ENCODE measurements at regions not wholly inside any gene's neighbourhood (a gene's known extent, or its start where the extent isn't known, plus 50 kb on each side); places are given as distances from the start of the nearest gene placed in this dataset.

GRCh38 chr6:149149653-149150052 is 167.9 kb upstream of the TAB2 start:
- DNase-seq (ENCODE audit: low spot score): no peak

GRCh38 chr6:149150301-149150700 is 167.2 kb upstream of the TAB2 start:
- no peak for DNase-seq (ENCODE audit: low spot score)

- no peak for DNase-seq (ENCODE audit: low spot score)
These were observed 166.6 kb upstream of the TAB2 start for GRCh38 chr6:149150801-149151398.

- no peak for DNase-seq (ENCODE audit: low spot score)
These were observed 165.0 kb upstream of the TAB2 start for GRCh38 chr6:149152521-149152920.

- DNase-seq (ENCODE audit: low spot score): no peak
These were observed 164.4 kb upstream of the TAB2 start for GRCh38 chr6:149153100-149153499.

GRCh38 chr6:149153693-149154092 is 163.8 kb upstream of the TAB2 start:
- DNase-seq (ENCODE audit: low spot score): no peak

- DNase-seq (ENCODE audit: low spot score): no peak
These were observed 163.2 kb upstream of the TAB2 start for GRCh38 chr6:149154261-149154821.

GRCh38 chr6:149157126-149157525 is 160.4 kb upstream of the TAB2 start:
- no peak for DNase-seq (ENCODE audit: low spot score)

GRCh38 chr6:149158076-149158475 is 159.4 kb upstream of the TAB2 start:
- no peak for DNase-seq (ENCODE audit: low spot score)

- DNase-seq (ENCODE audit: low spot score): no peak
These were observed 156.6 kb upstream of the TAB2 start for GRCh38 chr6:149160943-149161342.

- DNase-seq (ENCODE audit: low spot score): no peak
These were observed 154.6 kb upstream of the TAB2 start for GRCh38 chr6:149162924-149163323.

GRCh38 chr6:149164199-149164750 is 153.2 kb upstream of the TAB2 start:
- no peak for DNase-seq (ENCODE audit: low spot score)

GRCh38 chr6:149166336-149166735 is 151.2 kb upstream of the TAB2 start:
- no peak for DNase-seq (ENCODE audit: low spot score)

- DNase-seq (ENCODE audit: low spot score): no peak
These were observed 150.8 kb upstream of the TAB2 start for GRCh38 chr6:149166747-149167146.

GRCh38 chr6:149168968-149169367 is 148.5 kb upstream of the TAB2 start:
- no peak for DNase-seq (ENCODE audit: low spot score)

- DNase-seq (ENCODE audit: low spot score): no peak
These were observed 147.6 kb upstream of the TAB2 start for GRCh38 chr6:149169761-149170511.

- DNase-seq (ENCODE audit: low spot score): no peak
These were observed 146.7 kb upstream of the TAB2 start for GRCh38 chr6:149170564-149171452.

- DNase-seq (ENCODE audit: low spot score): no peak
These were observed 144.3 kb upstream of the TAB2 start for GRCh38 chr6:149173222-149173621.

GRCh38 chr6:149174962-149175361 is 142.6 kb upstream of the TAB2 start:
- DNase-seq (ENCODE audit: low spot score): no peak

GRCh38 chr6:149176971-149177667 is 140.4 kb upstream of the TAB2 start:
- DNase-seq (ENCODE audit: low spot score): no peak

GRCh38 chr6:149179431-149179830 is 138.1 kb upstream of the TAB2 start:
- DNase-seq (ENCODE audit: low spot score): no peak

- no peak for DNase-seq (ENCODE audit: low spot score)
These were observed 136.2 kb upstream of the TAB2 start for GRCh38 chr6:149181304-149181703.
